ENCODE measurements at regions not wholly inside any gene's neighbourhood (a gene's known extent, or its start where the extent isn't known, plus 50 kb on each side); places are given as distances from the start of the nearest gene placed in this dataset.
A peak's percentile ranks its signal among the peaks of the same experiment; 100 is the strongest.

DNA sequence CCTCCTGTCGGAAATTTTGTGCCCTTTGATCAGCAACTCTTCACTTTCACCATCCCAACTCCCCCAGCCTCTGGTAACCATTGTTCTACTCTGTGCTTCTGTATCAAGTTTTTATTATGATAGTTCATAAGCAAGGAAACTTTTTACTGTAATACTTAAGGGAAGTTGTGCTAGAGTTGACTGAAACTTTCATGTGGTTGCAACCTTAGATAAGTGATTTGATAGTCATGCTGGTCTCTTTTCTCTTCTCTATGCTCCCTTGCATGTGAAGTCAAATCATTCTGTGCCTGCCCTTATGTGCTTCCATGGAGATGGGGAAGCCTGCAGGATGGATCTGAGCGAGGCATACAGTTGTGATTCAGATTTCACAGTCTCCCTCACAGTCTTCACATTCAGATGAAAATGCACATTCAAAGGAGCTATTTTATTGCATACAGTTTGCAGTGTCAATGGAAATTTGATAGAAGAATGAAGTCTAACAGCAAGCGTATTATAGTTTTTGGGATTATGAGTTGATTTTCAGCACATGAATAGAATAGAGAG is 1428.3 kb upstream of the TENM3 start:
- Histone ChIP-seq H3K9me3 (replicated peaks; ENCODE audit: low read length) (no peaks in the 10 kb centered on the region), H3K27me3 (ENCODE audit: control insufficient read depth, insufficient read depth, low read length) (no peaks in the 10 kb centered on the region)

GRCh38 chr4:180817529-180817928 is 1425.7 kb upstream of the TENM3 start:
- H3K9ac ChIP-seq (ENCODE audit: low read depth, low read length) = no peak overlapping the region
- no peak overlapping the region for H3K4me3 ChIP-seq (ENCODE audit: low read length)
- no peak overlapping the region for H3K4me2 ChIP-seq (ENCODE audit: low read length)
- no peaks in the 10 kb centered on the region for H3K9me3 ChIP-seq (replicated peaks; ENCODE audit: low read length)
- no peaks in the 10 kb centered on the region for H3K4me1 ChIP-seq (ENCODE audit: control insufficient read depth, insufficient read depth, low read length)
- no peaks in the 10 kb centered on the region for H3K36me3 ChIP-seq (ENCODE audit: insufficient read depth, low read length)
- no peaks in the 10 kb centered on the region for H3K27me3 ChIP-seq (ENCODE audit: control insufficient read depth, insufficient read depth, low read length)

More for the DNA sequence above, 1428.3 kb upstream of the TENM3 start:
- H3K4me3 ChIP-seq (ENCODE audit: low read length) = no peak overlapping the region
- H3K4me2 ChIP-seq (ENCODE audit: low read length) = no peak overlapping the region
- no peak overlapping the region for H3K9ac ChIP-seq (ENCODE audit: low read depth, low read length)
- no peaks in the 10 kb centered on the region for H3K4me1 ChIP-seq (ENCODE audit: control insufficient read depth, insufficient read depth, low read length)
- H3K36me3 ChIP-seq (ENCODE audit: insufficient read depth, low read length) = no peaks in the 10 kb centered on the region

DNA sequence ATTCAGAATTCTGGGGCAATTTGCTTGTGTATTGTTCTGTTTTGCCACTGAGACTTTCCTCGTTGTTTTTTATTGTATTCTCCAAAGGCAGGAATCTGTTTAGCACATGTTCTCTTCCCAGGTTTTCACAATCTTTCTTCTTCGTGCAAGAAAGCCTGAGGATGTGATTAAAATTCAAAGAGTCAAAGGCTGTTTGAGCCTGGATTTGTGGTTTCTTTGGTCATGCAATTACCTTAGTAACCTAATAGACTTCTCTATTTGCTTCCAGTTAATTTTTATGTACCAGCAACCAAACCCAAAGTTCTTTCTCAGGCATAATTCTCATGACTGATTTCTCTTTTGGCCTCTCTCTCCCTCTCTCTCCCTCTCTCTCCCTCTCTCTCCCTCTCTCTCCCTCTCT is 1420.1 kb upstream of the TENM3 start:
- Histone ChIP-seq H3K4me1 (ENCODE audit: control insufficient read depth, insufficient read depth, low read length) (peaks cover 11% of the 10 kb centered on the region), H3K4me2 (ENCODE audit: low read length) (no peak overlapping the region), H3K4me3 (ENCODE audit: low read length) (no peak overlapping the region), H3K9ac (ENCODE audit: low read depth, low read length) (no peak overlapping the region), H3K27me3 (ENCODE audit: control insufficient read depth, insufficient read depth, low read length) (no peaks in the 10 kb centered on the region), H3K9me3 (replicated peaks; ENCODE audit: low read length) (no peaks in the 10 kb centered on the region), H3K36me3 (ENCODE audit: insufficient read depth, low read length) (no peaks in the 10 kb centered on the region)

GRCh38 chr4:180827232-180828009 is 1415.8 kb upstream of the TENM3 start:
- peak overlapping the region; percentile 73 for H3K4me3 ChIP-seq (ENCODE audit: low read length)
- no peaks in the 10 kb centered on the region for H3K36me3 ChIP-seq (ENCODE audit: insufficient read depth, low read length)
- peak overlapping the region; percentile 59 for H3K9ac ChIP-seq (ENCODE audit: low read depth, low read length)
- no peaks in the 10 kb centered on the region for H3K27me3 ChIP-seq (ENCODE audit: control insufficient read depth, insufficient read depth, low read length)
- peak overlapping the region; percentile 87 for H3K4me2 ChIP-seq (ENCODE audit: low read length)
- H3K4me1 ChIP-seq (ENCODE audit: control insufficient read depth, insufficient read depth, low read length) = peaks cover 11% of the 10 kb centered on the region
- no peaks in the 10 kb centered on the region for H3K9me3 ChIP-seq (replicated peaks; ENCODE audit: low read length)

DNA sequence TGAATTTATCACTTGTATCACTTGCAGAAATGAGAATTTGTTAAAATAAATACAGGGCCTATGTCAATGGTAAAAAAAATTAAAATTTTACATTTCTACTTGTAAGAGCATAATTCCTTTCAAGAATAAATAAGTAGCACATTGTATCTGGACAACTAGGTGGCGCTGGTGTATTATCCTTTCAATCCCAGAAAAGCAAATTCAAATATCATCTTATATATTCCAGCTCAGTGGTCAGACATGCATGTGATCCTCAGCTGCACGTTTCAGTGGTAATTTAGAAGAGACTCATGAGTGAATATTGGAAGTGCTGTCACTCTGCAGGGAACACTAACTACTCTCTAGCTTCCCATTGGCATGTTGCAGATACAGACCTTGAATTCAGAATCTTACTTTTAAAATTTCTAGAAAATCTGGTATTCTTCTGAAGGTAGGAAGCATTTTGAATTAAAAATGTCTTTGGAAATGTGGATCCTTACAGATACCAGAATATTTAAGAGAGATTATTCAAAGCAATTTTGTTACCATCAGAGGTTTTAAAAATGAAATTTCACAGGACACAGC is 1414.7 kb upstream of the TENM3 start:
- H3K4me3 ChIP-seq (ENCODE audit: low read length) = no peak overlapping the region
- no peaks in the 10 kb centered on the region for H3K9me3 ChIP-seq (replicated peaks; ENCODE audit: low read length)
- no peak overlapping the region for H3K9ac ChIP-seq (ENCODE audit: low read depth, low read length)
- H3K27me3 ChIP-seq (ENCODE audit: control insufficient read depth, insufficient read depth, low read length) = no peaks in the 10 kb centered on the region
- H3K36me3 ChIP-seq (ENCODE audit: insufficient read depth, low read length) = no peaks in the 10 kb centered on the region
- peaks cover 11% of the 10 kb centered on the region for H3K4me1 ChIP-seq (ENCODE audit: control insufficient read depth, insufficient read depth, low read length)
- no peak overlapping the region for H3K4me2 ChIP-seq (ENCODE audit: low read length)

GRCh38 chr4:180832073-180832472 is 1411.1 kb upstream of the TENM3 start:
- no peak overlapping the region for H3K4me2 ChIP-seq (ENCODE audit: low read length)
- no peaks in the 10 kb centered on the region for H3K9me3 ChIP-seq (replicated peaks; ENCODE audit: low read length)
- no peaks in the 10 kb centered on the region for H3K27me3 ChIP-seq (ENCODE audit: control insufficient read depth, insufficient read depth, low read length)
- no peak overlapping the region for H3K9ac ChIP-seq (ENCODE audit: low read depth, low read length)
- H3K4me1 ChIP-seq (ENCODE audit: control insufficient read depth, insufficient read depth, low read length) = peaks cover 9% of the 10 kb centered on the region
- H3K4me3 ChIP-seq (ENCODE audit: low read length) = no peak overlapping the region
- H3K36me3 ChIP-seq (ENCODE audit: insufficient read depth, low read length) = no peaks in the 10 kb centered on the region

DNA sequence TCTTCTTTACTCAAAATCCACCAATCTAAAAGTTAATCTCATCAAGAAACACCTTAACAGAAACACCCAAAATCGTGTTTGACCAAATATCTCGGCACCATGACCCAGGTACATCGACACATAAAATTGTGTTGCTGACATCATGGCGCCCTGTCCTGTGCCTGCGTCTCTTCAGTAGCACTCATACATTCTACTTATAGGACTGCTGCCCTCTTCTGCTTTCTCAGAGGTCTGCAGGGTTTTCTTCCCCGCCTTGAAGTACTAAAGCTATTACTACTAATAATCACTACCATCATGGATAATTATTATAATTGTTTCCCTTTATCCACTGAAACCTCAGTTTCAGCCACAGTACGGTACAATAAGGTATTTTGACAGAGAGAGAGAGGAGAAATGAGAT is 1403.1 kb upstream of the TENM3 start:
- no peaks in the 10 kb centered on the region for H3K9me3 ChIP-seq (replicated peaks; ENCODE audit: low read length)
- no peaks in the 10 kb centered on the region for H3K27me3 ChIP-seq (ENCODE audit: control insufficient read depth, insufficient read depth, low read length)
- H3K9ac ChIP-seq (ENCODE audit: low read depth, low read length) = no peak overlapping the region
- no peaks in the 10 kb centered on the region for H3K4me1 ChIP-seq (ENCODE audit: control insufficient read depth, insufficient read depth, low read length)
- H3K4me2 ChIP-seq (ENCODE audit: low read length) = no peak overlapping the region
- H3K36me3 ChIP-seq (ENCODE audit: insufficient read depth, low read length) = no peaks in the 10 kb centered on the region
- no peak overlapping the region for H3K4me3 ChIP-seq (ENCODE audit: low read length)

DNA sequence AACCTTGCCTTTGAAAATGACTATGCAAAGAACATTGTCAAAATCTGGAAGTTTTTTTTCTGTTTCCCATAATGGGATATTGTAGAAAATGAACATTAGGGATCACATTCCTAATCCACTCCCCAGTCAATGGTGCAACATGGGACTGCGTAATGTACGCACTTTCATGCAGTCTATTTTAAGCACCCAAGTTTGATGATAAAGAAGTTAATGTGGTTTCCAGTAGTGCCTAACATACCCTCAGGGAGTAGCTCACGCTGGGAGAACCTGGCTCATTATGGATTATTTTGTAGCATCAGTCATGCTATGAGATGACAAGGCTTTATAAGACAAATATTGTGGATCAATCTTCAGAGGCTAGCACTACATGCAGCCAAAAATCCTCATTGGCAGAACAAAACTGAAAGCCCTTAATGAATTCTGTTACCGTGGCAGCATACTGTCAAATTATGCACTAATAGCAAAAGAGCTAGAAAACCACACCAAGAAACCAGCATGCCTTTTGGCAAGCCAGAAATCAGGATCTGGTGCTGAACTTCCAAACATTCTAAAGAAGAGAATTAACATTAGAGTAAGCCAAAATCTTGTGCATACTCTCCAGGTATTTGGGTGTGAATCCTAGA is 1392.8 kb upstream of the TENM3 start:
- Histone ChIP-seq H3K27me3 (ENCODE audit: control insufficient read depth, insufficient read depth, low read length) (no peaks in the 10 kb centered on the region), H3K4me1 (ENCODE audit: control insufficient read depth, insufficient read depth, low read length) (no peaks in the 10 kb centered on the region), H3K9ac (ENCODE audit: low read depth, low read length) (no peak overlapping the region), H3K9me3 (replicated peaks; ENCODE audit: low read length) (no peaks in the 10 kb centered on the region), H3K36me3 (ENCODE audit: insufficient read depth, low read length) (no peaks in the 10 kb centered on the region), H3K4me2 (ENCODE audit: low read length) (no peak overlapping the region), H3K4me3 (ENCODE audit: low read length) (no peak overlapping the region)

GRCh38 chr4:180852738-180853137 is 1390.5 kb upstream of the TENM3 start:
- no peaks in the 10 kb centered on the region for H3K36me3 ChIP-seq (ENCODE audit: insufficient read depth, low read length)
- H3K4me1 ChIP-seq (ENCODE audit: control insufficient read depth, insufficient read depth, low read length) = no peaks in the 10 kb centered on the region
- H3K4me3 ChIP-seq (ENCODE audit: low read length) = no peak overlapping the region
- no peaks in the 10 kb centered on the region for H3K27me3 ChIP-seq (ENCODE audit: control insufficient read depth, insufficient read depth, low read length)
- H3K4me2 ChIP-seq (ENCODE audit: low read length) = no peak overlapping the region
- H3K9me3 ChIP-seq (replicated peaks; ENCODE audit: low read length) = no peaks in the 10 kb centered on the region
- no peak overlapping the region for H3K9ac ChIP-seq (ENCODE audit: low read depth, low read length)

DNA sequence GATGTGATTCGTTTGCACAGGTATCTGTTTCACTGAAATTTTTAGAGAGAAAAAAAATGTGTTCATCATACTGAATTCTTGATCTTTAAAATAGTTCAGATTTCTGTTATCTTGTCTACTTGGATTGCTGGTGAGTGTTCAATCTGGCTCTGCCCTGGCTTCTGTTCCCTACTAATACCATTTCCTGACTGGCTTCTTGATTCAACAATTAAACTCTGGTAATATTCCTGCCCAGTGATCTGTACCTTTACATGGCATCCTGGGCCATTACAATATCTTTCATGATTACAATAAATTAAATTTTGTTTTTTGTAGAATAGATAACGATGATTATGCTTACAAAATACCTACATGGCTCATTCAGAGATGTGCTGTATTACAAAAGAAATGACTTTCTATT is 1388.0 kb upstream of the TENM3 start:
- H3K4me2 ChIP-seq (ENCODE audit: low read length) = no peak overlapping the region
- H3K9me3 ChIP-seq (replicated peaks; ENCODE audit: low read length) = no peaks in the 10 kb centered on the region
- H3K9ac ChIP-seq (ENCODE audit: low read depth, low read length) = no peak overlapping the region
- no peaks in the 10 kb centered on the region for H3K36me3 ChIP-seq (ENCODE audit: insufficient read depth, low read length)
- no peaks in the 10 kb centered on the region for H3K27me3 ChIP-seq (ENCODE audit: control insufficient read depth, insufficient read depth, low read length)
- H3K4me3 ChIP-seq (ENCODE audit: low read length) = no peak overlapping the region
- no peaks in the 10 kb centered on the region for H3K4me1 ChIP-seq (ENCODE audit: control insufficient read depth, insufficient read depth, low read length)

DNA sequence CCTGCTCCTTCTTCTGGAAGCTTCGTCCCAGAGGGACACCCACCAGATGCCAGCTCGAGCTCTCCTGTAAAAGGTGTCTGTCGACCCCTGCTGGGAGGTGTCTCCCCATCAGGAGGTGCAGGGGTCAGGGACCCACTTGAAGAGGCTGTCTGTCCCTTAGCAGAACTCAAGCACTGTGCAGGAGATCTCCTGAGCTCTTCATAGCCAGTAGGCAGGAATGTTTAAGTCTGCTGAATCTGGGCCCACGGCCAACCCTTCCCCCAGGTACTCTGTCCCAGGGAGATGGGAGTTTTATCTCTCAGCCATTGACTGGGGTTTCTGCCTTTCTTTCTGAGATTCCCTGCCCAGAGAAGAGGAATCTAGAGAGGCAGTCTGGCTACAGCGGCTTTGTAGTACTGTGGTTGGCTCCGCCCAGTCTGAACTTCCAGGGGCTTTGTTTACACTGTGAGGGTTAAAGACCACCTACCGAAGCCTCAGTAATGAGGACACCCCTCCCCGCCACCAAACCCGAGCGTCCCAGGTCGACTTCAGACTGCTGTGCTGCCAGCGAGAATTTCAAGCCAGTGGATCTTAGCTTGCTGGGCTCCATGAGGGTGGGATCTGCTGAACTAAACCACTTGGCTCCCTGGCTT is 1383.0 kb upstream of the TENM3 start:
- H3K4me2 ChIP-seq (ENCODE audit: low read length) = no peak overlapping the region
- no peak overlapping the region for H3K9ac ChIP-seq (ENCODE audit: low read depth, low read length)
- no peaks in the 10 kb centered on the region for H3K36me3 ChIP-seq (ENCODE audit: insufficient read depth, low read length)
- H3K4me3 ChIP-seq (ENCODE audit: low read length) = no peak overlapping the region
- no peaks in the 10 kb centered on the region for H3K9me3 ChIP-seq (replicated peaks; ENCODE audit: low read length)
- no peaks in the 10 kb centered on the region for H3K4me1 ChIP-seq (ENCODE audit: control insufficient read depth, insufficient read depth, low read length)
- no peaks in the 10 kb centered on the region for H3K27me3 ChIP-seq (ENCODE audit: control insufficient read depth, insufficient read depth, low read length)
